Muscle layer of duodenum (tissue), 2 donors: ENCODE measurements at regions not wholly inside any gene's neighbourhood (a gene's known extent, or its start where the extent isn't known, plus 50 kb on each side); places are given as distances from the start of the nearest gene placed in this dataset.

ENCODE experiments used
- H3K27ac ChIP-seq: one replicate; pipeline ENCODE4 v1.7.0; 2013; ENCODE audit warnings: mild to moderate bottlenecking, low read length
- H3K27me3 ChIP-seq: one replicate; pipeline ENCODE4 v1.7.0; 2013; ENCODE audit warnings: low read depth, mild to moderate bottlenecking, control low read depth, low read length
- H3K36me3 ChIP-seq, 2 donors: one replicate each; pipeline ENCODE4 v1.7.0; 2013; ENCODE audit warnings: low read length in 2 of 2, control low read depth in 1 of 2, mild to moderate bottlenecking in 1 of 2; ENCODE audit not compliant: insufficient read depth in 2 of 2, control insufficient read depth in 1 of 2
- H3K4me1 ChIP-seq, 2 donors: one replicate each; pipeline ENCODE4 v1.7.0; 2013; ENCODE audit warnings: low read length in 2 of 2, mild to moderate bottlenecking in 2 of 2, control low read depth in 1 of 2, moderate library complexity in 1 of 2; ENCODE audit not compliant: insufficient read depth in 2 of 2, control insufficient read depth in 1 of 2
- H3K4me3 ChIP-seq, 2 donors: one replicate each; pipeline ENCODE4 v1.7.0; 2013; ENCODE audit warnings: low read length in 2 of 2, low read depth in 1 of 2, mild to moderate bottlenecking in 1 of 2
- H3K9me3 ChIP-seq, 2 donors: one replicate each; pipeline ENCODE4 v1.7.0; 2013; ENCODE audit warnings: low read length in 2 of 2, control low read depth in 1 of 2, mild to moderate bottlenecking in 1 of 2; ENCODE audit not compliant: control insufficient read depth in 1 of 2
- donor health status: healthy.

DNA sequence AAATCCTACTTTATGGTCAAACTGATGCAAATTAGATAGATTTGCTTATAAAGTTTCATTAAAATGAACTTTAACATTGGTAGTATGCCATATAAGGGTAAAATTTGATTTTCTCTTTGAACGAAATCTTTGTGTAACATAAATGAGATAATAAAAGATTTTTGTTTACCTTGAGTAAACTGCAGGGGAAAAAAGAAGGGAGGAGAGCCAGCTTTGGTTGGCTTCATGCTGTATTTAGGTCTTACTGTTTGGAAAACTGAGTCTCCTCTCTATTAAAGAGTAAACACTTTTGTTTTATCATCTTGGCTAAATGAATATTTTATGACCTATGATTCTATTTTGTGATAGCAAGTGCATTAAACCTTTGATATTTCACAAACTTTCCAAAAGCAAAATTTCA lies 267.6 kb downstream of the IPO8 start:
- no peak overlapping the region for H3K4me3 ChIP-seq
- H3K4me1 ChIP-seq, result no peaks in the 10 kb centered on the region
- no peaks in the 10 kb centered on the region for H3K36me3 ChIP-seq
- H3K9me3 ChIP-seq, result peaks cover 0 to 2% of the 10 kb centered on the region in 2 donors
- no peak overlapping the region for H3K27ac ChIP-seq
- no peaks in the 10 kb centered on the region for H3K27me3 ChIP-seq

DNA sequence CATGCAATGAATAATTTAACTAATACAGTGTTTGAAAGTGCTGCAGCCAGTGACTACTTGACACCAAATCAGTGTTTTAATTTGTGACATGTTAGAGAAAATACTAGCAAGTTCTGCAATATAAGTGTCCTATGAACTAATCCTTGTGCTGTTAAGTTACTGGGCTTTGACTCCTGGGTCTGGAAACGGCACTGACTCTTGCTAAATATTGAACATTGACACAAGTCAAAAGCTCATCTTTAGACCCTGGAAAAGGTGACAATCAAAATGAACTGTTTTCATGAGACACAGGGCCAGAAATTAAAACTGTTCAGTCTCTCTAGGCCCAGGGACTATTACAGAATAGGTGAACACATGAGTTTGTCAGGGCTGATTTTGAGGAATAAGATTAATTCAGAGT lies 268.1 kb downstream of the IPO8 start:
- Histone ChIP-seq H3K27ac (no peak overlapping the region), H3K27me3 (no peaks in the 10 kb centered on the region), H3K4me1 (no peaks in the 10 kb centered on the region), H3K36me3 (no peaks in the 10 kb centered on the region), H3K4me3 (no peak overlapping the region), H3K9me3 (peaks cover 0 to 2% of the 10 kb centered on the region in 2 donors)

DNA sequence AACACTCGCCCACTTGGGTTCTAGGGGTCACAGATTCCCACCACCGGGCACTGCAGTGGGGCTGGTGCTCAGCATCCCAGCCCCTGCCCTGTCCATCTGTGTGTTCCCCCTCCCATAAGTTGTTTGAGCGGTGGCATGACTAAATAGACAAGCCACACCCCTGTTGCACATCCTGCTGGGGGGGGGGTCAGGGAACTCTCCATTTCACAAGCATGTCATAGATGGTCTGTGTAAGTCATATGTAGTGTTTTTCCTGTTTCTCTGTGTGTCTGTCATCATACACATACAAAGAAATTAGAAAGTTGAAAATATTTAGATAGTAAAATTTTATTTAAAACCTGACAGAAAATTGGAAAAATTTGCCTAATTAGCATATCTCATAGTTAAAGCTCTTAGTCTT lies 270.2 kb downstream of the IPO8 start:
- no peak overlapping the region for H3K27ac ChIP-seq
- H3K36me3 ChIP-seq, result no peaks in the 10 kb centered on the region
- H3K4me3 ChIP-seq, result no peak overlapping the region
- no peaks in the 10 kb centered on the region for H3K4me1 ChIP-seq
- no peaks in the 10 kb centered on the region for H3K27me3 ChIP-seq
- H3K9me3 ChIP-seq, result peaks cover 0 to 2% of the 10 kb centered on the region in 2 donors

- Histone ChIP-seq H3K36me3 (no peaks in the 10 kb centered on the region), H3K4me3 (no peak overlapping the region), H3K4me1 (no peaks in the 10 kb centered on the region), H3K27ac (no peak overlapping the region), H3K9me3 (peaks cover 0 to 2% of the 10 kb centered on the region in 2 donors), H3K27me3 (no peaks in the 10 kb centered on the region)
These were observed 272.3 kb downstream of the IPO8 start for GRCh38 chr12:30423330-30423729.

GRCh38 chr12:30422844-30423243 lies 272.8 kb downstream of the IPO8 start:
- Histone ChIP-seq H3K36me3 (no peaks in the 10 kb centered on the region), H3K4me1 (no peaks in the 10 kb centered on the region), H3K27ac (no peak overlapping the region), H3K9me3 (peaks cover 0 to 2% of the 10 kb centered on the region in 2 donors), H3K27me3 (no peaks in the 10 kb centered on the region), H3K4me3 (no peak overlapping the region)

GRCh38 chr12:30420561-30420960 lies 275.1 kb downstream of the IPO8 start:
- H3K4me3 ChIP-seq, result no peak overlapping the region
- H3K9me3 ChIP-seq, result peaks cover 0 to 2% of the 10 kb centered on the region in 2 donors
- H3K27me3 ChIP-seq, result no peaks in the 10 kb centered on the region
- H3K27ac ChIP-seq, result no peak overlapping the region
- H3K4me1 ChIP-seq, result no peaks in the 10 kb centered on the region
- H3K36me3 ChIP-seq, result no peaks in the 10 kb centered on the region

DNA sequence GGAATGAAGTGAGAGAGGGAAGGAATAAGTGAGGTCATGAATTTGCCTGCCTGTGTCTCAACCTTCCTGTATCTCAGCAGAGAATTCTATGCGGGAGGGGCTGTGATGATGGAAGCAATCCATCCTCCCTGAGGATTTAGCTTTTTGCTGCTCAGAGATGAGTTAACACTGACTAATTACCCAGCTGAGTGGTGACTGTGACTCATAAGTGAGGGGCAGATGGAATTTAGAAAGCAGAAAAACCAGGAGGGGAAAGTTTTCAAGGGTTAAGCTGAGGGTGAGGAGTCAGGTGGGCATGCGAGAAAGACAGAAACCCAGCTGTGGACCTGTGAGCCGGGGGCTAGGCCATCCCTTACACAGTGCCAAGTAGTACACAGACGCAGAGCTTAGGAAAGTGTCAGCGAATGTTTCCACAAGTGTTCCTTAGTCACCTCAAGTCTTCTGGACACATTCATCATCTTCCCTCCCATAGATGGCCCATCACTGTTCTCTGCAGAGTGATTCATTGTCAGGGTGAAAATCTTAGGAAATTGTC lies 277.9 kb downstream of the IPO8 start:
- Histone ChIP-seq H3K4me1 (no peaks in the 10 kb centered on the region), H3K27me3 (no peaks in the 10 kb centered on the region), H3K4me3 (no peak overlapping the region), H3K36me3 (no peaks in the 10 kb centered on the region), H3K9me3 (no peaks in the 10 kb centered on the region), H3K27ac (no peak overlapping the region)

- no peaks in the 10 kb centered on the region for H3K27me3 ChIP-seq
- no peak overlapping the region for H3K4me3 ChIP-seq
- no peaks in the 10 kb centered on the region for H3K36me3 ChIP-seq
- H3K4me1 ChIP-seq, result no peaks in the 10 kb centered on the region
- no peaks in the 10 kb centered on the region for H3K9me3 ChIP-seq
- H3K27ac ChIP-seq, result no peak overlapping the region
These were observed 279.0 kb downstream of the IPO8 start for GRCh38 chr12:30416631-30417030.

DNA sequence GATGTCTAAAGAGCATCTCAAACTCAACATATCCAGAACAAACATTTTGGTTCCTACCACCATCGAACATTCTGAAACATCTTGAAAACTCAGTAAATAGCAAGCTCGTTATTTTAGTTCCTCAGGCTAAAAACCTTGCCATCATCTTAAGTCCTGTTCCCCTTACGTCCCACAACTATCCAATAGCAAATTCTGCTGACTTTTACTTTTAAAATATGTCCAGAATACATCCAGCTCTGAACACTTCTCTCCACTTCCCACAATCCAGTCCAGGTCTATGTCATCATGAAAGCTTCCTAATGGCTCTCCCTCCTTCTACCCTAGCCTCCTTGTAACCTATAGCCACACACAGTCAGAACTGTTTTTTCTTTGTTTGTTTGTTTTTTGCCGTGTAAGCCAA lies 279.9 kb downstream of the IPO8 start:
- H3K36me3 ChIP-seq, result no peaks in the 10 kb centered on the region
- no peaks in the 10 kb centered on the region for H3K9me3 ChIP-seq
- H3K4me1 ChIP-seq, result no peaks in the 10 kb centered on the region
- H3K27ac ChIP-seq, result no peak overlapping the region
- H3K27me3 ChIP-seq, result no peaks in the 10 kb centered on the region
- H3K4me3 ChIP-seq, result no peak overlapping the region

DNA sequence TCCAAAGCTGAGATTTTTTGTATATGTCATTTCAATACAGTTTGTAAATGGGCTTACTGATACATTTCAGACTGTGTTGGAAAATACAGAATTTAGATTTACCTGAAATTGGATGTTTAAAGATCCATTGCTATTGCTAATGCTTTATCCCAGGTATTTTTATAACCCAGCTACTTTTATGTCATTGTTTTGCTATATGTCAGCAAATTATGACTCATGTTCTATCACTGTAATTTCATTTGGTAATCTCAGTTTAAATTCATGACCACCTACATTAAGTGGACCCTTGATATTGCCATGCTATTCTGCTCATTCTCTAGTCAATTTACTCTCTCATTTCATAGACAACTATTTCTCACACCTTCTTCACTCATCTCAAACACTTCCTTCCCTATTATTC lies 281.2 kb downstream of the IPO8 start:
- Histone ChIP-seq H3K4me1 (no peaks in the 10 kb centered on the region), H3K9me3 (no peaks in the 10 kb centered on the region), H3K4me3 (no peak overlapping the region), H3K27ac (no peak overlapping the region), H3K36me3 (no peaks in the 10 kb centered on the region), H3K27me3 (no peaks in the 10 kb centered on the region)

DNA sequence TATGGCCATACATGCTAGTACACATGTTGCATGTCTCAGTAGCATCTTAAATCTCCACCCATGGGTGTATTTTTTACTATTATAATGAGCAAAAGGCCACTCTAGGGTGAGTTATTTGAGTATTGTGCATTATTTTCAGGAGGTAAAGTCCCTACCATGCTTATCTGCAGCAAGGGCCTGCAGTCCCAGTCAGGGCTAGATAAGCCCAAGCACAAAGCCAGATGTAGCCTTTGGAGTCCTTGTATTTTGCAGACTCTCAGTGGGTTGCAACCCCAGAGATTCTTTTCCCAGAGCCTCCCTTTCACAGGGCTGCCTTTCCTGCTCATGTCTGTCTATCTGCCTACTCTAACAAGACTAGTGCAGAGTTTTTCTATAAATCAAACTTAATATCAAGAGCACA lies 295.3 kb downstream of the IPO8 start:
- no peaks in the 10 kb centered on the region for H3K4me1 ChIP-seq
- no peak overlapping the region for H3K27ac ChIP-seq
- no peaks in the 10 kb centered on the region for H3K36me3 ChIP-seq
- H3K9me3 ChIP-seq, result peaks cover 0 to 3% of the 10 kb centered on the region in 2 donors
- no peaks in the 10 kb centered on the region for H3K27me3 ChIP-seq
- no peak overlapping the region for H3K4me3 ChIP-seq

- H3K36me3 ChIP-seq, result no peaks in the 10 kb centered on the region
- no peaks in the 10 kb centered on the region for H3K4me1 ChIP-seq
- no peak overlapping the region for H3K27ac ChIP-seq
- H3K4me3 ChIP-seq, result no peak overlapping the region
- no peaks in the 10 kb centered on the region for H3K27me3 ChIP-seq
- no peaks in the 10 kb centered on the region for H3K9me3 ChIP-seq
These were observed 295.8 kb downstream of the IPO8 start for GRCh38 chr12:30399859-30400258.
